GM23338 (cell line): ENCODE measurements at regions not wholly inside any gene's neighbourhood (a gene's known extent, or its start where the extent isn't known, plus 50 kb on each side); places are given as distances from the start of the nearest gene placed in this dataset.

Experiments used
- ATAC-seq: fragments of 200-7000 bp; cut with Tn5 transposase; 3 replicates; pipeline ENCODE4 v1.9.1; 2020
- DNase-seq: peaks from one replicate; pipeline ENCODE4 v3.0.0-alpha.2; 2015; ENCODE audit warnings: low spot score
- H2AFZ ChIP-seq: fragments of 200-600 bp; sonication (generic); 2 replicates; pipeline ENCODE4 v1.8.0; 2016; ENCODE audit warnings: antibody characterized with exemption, mild to moderate bottlenecking, moderate library complexity
- H3F3A ChIP-seq: fragments of 200-600 bp; sonication (generic); replicated peaks from 2 replicates; pipeline ENCODE4 v1.8.0; 2017; ENCODE audit warnings: antibody characterized with exemption, mixed run types, low read depth
- H3K27ac ChIP-seq: fragments of 200-600 bp; sonication (generic); 2 replicates; pipeline ENCODE4 v1.6.1; 2016; ENCODE audit warnings: low read depth
- H3K27me3 ChIP-seq: fragments of 200-600 bp; sonication (generic); 2 replicates; pipeline ENCODE4 v1.8.0; 2016; ENCODE audit warnings: mild to moderate bottlenecking, mixed run types, moderate library complexity; ENCODE audit not compliant: insufficient read depth
- H3K36me3 ChIP-seq: fragments of 200-600 bp; sonication (generic); 2 replicates; pipeline ENCODE4 v1.8.0; 2016; ENCODE audit warnings: mild to moderate bottlenecking; ENCODE audit not compliant: insufficient read depth
- H3K4me1 ChIP-seq: fragments of 200-600 bp; sonication (generic); 2 replicates; pipeline ENCODE4 v1.8.0; 2016; ENCODE audit warnings: mild to moderate bottlenecking, moderate library complexity; ENCODE audit not compliant: insufficient read depth
- H3K4me2 ChIP-seq: fragments of 200-600 bp; sonication (generic); 2 replicates; pipeline ENCODE4 v1.7.1; 2017; ENCODE audit warnings: mixed run types
- H3K4me3 ChIP-seq: fragments of 200-600 bp; sonication (generic); 2 replicates; pipeline ENCODE4 v1.6.1; 2016; ENCODE audit warnings: mixed run types
- H3K79me2 ChIP-seq: fragments of 200-600 bp; sonication (generic); replicated peaks from 2 replicates; pipeline ENCODE4 v1.8.0; 2017; ENCODE audit warnings: mild to moderate bottlenecking; ENCODE audit not compliant: insufficient read depth
- H3K9me2 ChIP-seq: fragments of 200-600 bp; sonication (generic); 2 replicates; pipeline ENCODE4 v1.8.0; 2017; ENCODE audit not compliant: insufficient read depth
- H4K20me1 ChIP-seq: fragments of 200-600 bp; sonication (generic); replicated peaks from 2 replicates; pipeline ENCODE4 v1.8.0; 2017; ENCODE audit warnings: mild to moderate bottlenecking; ENCODE audit not compliant: insufficient read depth
- H3K27ac Mint-ChIP-seq: 2 replicates; pipeline ENCODE4 v1.8.0; 2020; ENCODE audit warnings: inconsistent platforms, mild to moderate bottlenecking, moderate library complexity, mixed read lengths
- H3K27me3 Mint-ChIP-seq: 3 replicates; pipeline ENCODE4 v1.8.0; 2022; ENCODE audit warnings: low read depth, mild to moderate bottlenecking, moderate library complexity, mixed read lengths, inconsistent platforms; ENCODE audit not compliant: insufficient read depth, poor library complexity
- H3K36me3 Mint-ChIP-seq: 3 replicates; pipeline ENCODE4 v1.8.0; 2021; ENCODE audit warnings: low read depth, mild to moderate bottlenecking, inconsistent platforms, moderate library complexity, mixed read lengths
- H3K4me1 Mint-ChIP-seq: 3 replicates; pipeline ENCODE4 v1.8.0; 2020; ENCODE audit warnings: mild to moderate bottlenecking, inconsistent platforms, mixed read lengths
- H3K4me3 Mint-ChIP-seq: 3 replicates; pipeline ENCODE4 v1.8.0; 2021; ENCODE audit warnings: moderate library complexity, mild to moderate bottlenecking, inconsistent platforms, mixed read lengths
- H3K9me3 Mint-ChIP-seq: 3 replicates; pipeline ENCODE4 v1.8.0; 2020; ENCODE audit warnings: moderate library complexity, mild to moderate bottlenecking, inconsistent platforms, mixed read lengths
- CREB1 ChIP-seq: fragments of 250-450 bp; sonication (Bioruptor Pico); IDR thresholded peaks from 2 replicates; pipeline ENCODE4 v1.5.0; 2020; ENCODE audit warnings: low read depth, mild to moderate bottlenecking, moderate library complexity
- ETS1 ChIP-seq: IDR thresholded peaks from 2 replicates; pipeline ENCODE4 v1.6.1; 2016; ENCODE audit warnings: antibody characterized with exemption
- JUNB ChIP-seq: IDR thresholded peaks from one replicate; pipeline ENCODE4 v1.6.1; 2016; ENCODE audit warnings: antibody characterized with exemption; ENCODE audit not compliant: unreplicated experiment
- STAT1 ChIP-seq: IDR thresholded peaks from one replicate; pipeline ENCODE4 v1.6.1; 2016; ENCODE audit warnings: antibody characterized with exemption; ENCODE audit not compliant: unreplicated experiment
- ZNF114 ChIP-seq: fragments of 250-450 bp; sonication (Bioruptor Pico); IDR thresholded peaks from 2 replicates; pipeline ENCODE4 v1.5.0; 2020; ENCODE audit warnings: mild to moderate bottlenecking, moderate library complexity
- ZNF331 ChIP-seq: fragments of 250-450 bp; sonication (Bioruptor Pico); IDR thresholded peaks from 2 replicates; pipeline ENCODE4 v1.5.0; 2020; ENCODE audit warnings: low read depth, mild to moderate bottlenecking, moderate library complexity
- ZNF462 ChIP-seq: fragments of 250-450 bp; sonication (Bioruptor Pico); IDR thresholded peaks from 2 replicates; pipeline ENCODE4 v1.5.0; 2020; ENCODE audit warnings: mild to moderate bottlenecking, moderate library complexity

- TF ChIP-seq ZNF462 (no peak), CREB1 (CRISPR knock-in tag) (no peak)
These were observed 63.7 kb upstream of the IER5L start (continued) for GRCh38 chr9:129241725-129242124.

DNA sequence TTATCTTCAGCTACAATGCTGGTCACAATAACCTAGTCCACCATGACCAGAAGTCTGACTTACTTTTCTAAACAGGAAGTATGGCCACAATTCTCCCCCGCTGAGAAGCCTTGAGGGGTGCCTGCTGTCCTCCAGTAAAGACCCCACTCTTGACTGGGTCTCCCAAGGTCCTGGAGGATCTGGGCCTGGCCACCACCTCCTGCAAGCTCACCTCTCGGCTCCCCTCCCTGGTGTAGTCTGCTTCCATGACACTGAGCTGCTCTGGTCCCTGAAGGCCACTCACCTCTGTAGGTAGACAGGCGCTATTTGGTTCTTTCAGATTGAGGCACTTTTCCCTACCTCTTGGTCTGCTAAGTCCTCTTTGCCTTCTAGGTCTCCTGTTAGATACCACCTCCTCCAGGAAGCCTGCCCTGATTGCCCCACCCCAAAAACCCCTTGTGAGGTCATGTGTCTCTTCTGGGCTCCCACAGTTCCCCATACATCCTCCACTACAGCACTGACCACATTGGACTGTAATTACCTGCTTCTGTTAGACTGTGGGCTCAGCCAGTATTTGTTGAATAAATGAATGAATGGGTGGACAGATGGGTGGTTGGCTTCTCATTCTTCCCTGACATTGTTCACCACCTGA, 62.6 kb upstream of the IER5L start:
- Histone ChIP-seq H3K4me3 (no peak overlapping the region), H3F3A (0 out of 2 replicates have a peak, but pooled peaks cover 2% of the 10 kb centered on the region), H3K79me2 (no peaks in the 10 kb centered on the region), H2AFZ (no peak overlapping the region), H3K4me1 (0 out of 2 replicates have a peak, but pooled peaks cover 7% of the 10 kb centered on the region), H3K27ac (no peak overlapping the region), H4K20me1 (no peaks in the 10 kb centered on the region; the same call in 1 of the 2 replicates), H3K4me2 (no peak overlapping the region), H3K36me3 (no peaks in the 10 kb centered on the region), H3K9me2 (no peaks in the 10 kb centered on the region), H3K27me3 (no peaks in the 10 kb centered on the region)
- Mint-ChIP-seq H3K4me1 (peaks cover 13% of the 10 kb centered on the region), H3K27me3 (peaks cover 10% of the 10 kb centered on the region), H3K36me3 (no peaks in the 10 kb centered on the region), H3K27ac (no peak overlapping the region), H3K9me3 (no peaks in the 10 kb centered on the region), H3K4me3 (no peak overlapping the region)
- ATAC-seq: no peak
- no peak for DNase-seq
- TF ChIP-seq ETS1 (no peak), JUNB (no peak), ZNF331 (no peak), ZNF114 (CRISPR knock-in tag) (no peak), STAT1 (no peak), ZNF462 (no peak)
